Lung (tissue), 11 donors: ENCODE measurements at regions not wholly inside any gene's neighbourhood (a gene's known extent, or its start where the extent isn't known, plus 50 kb on each side); places are given as distances from the start of the nearest gene placed in this dataset.
A peak's percentile ranks its signal among the peaks of the same experiment; 100 is the strongest.

Experiments
- ATAC-seq: fragments of 200-7000 bp; cut with Tn5 transposase; one replicate; pipeline ENCODE4 v1.9.1; 2020; ENCODE audit warnings: moderate number of reproducible peaks; ENCODE audit not compliant: insufficient read depth, low FRiP score
- DNase-seq, 3 donors: peaks; one replicate each; pipeline ENCODE4 v3.0.0-alpha.2; 2013 to 2017
- H3K27ac ChIP-seq, 2 donors: one replicate each; pipeline ENCODE4 v1.5.1; 2013; ENCODE audit warnings: mild to moderate bottlenecking in 2 of 2, moderate library complexity in 2 of 2, control low read depth in 1 of 2, inconsistent platforms in 1 of 2, low read depth in 1 of 2, low read length in 1 of 2
- H3K27me3 ChIP-seq, 3 donors: one replicate each; pipeline ENCODE4 v1.5.1; 2013; ENCODE audit warnings: low read length in 2 of 3; ENCODE audit not compliant: control insufficient read depth in 3 of 3, insufficient read depth in 3 of 3
- H3K36me3 ChIP-seq, 4 donors: one replicate each; pipeline ENCODE4 v1.5.1; 2013; ENCODE audit warnings: low read length in 4 of 4, mild to moderate bottlenecking in 1 of 4, moderate library complexity in 1 of 4; ENCODE audit not compliant: control insufficient read depth in 4 of 4, insufficient read depth in 4 of 4
- H3K4me1 ChIP-seq, 5 donors: one replicate each; pipeline ENCODE4 v1.5.1; 2013; ENCODE audit warnings: low read length in 5 of 5, mild to moderate bottlenecking in 2 of 5, moderate library complexity in 1 of 5; ENCODE audit not compliant: control insufficient read depth in 5 of 5, insufficient read depth in 5 of 5
- H3K4me3 ChIP-seq: one replicate; pipeline ENCODE4 v1.5.1; 2013; ENCODE audit warnings: mild to moderate bottlenecking, control low read depth, moderate library complexity
- H3K9ac ChIP-seq, 2 donors: one replicate each; pipeline ENCODE4 v1.5.1; 2013; ENCODE audit warnings: low read length in 2 of 2, control low read depth in 1 of 2; ENCODE audit not compliant: insufficient read depth in 1 of 2
- H3K9me3 ChIP-seq, 4 donors: one replicate each; pipeline ENCODE4 v1.5.1; 2013; ENCODE audit warnings: low read length in 3 of 4, mild to moderate bottlenecking in 1 of 4, moderate library complexity in 1 of 4; ENCODE audit not compliant: control insufficient read depth in 4 of 4, insufficient read depth in 3 of 4
- WGBS, 2 donors: extraction: QIAGEN DNeasy Blood & Tissue Kit; methylation state at CpG; one replicate each; pipeline ENCODE4 v1.1.7; 2013; 5-methylcytosine and 5-hydroxymethylcytosine counted together
- TF ChIP-seq, protein P1 (sequence below): IDR thresholded peaks from 2 replicates; pipeline ENCODE4 v1.5.1; 2012; ENCODE audit warnings: mild to moderate bottlenecking; ENCODE audit errors: control extremely low read depth, extremely low read depth
- donor health status: control.
- donor health status: control.
- donor health status: Bipolar disorder and iron deficiency.
- donor health status: healthy.
- donor health status: DM: yes; HTN: yes; CAD: no.

DNA sequence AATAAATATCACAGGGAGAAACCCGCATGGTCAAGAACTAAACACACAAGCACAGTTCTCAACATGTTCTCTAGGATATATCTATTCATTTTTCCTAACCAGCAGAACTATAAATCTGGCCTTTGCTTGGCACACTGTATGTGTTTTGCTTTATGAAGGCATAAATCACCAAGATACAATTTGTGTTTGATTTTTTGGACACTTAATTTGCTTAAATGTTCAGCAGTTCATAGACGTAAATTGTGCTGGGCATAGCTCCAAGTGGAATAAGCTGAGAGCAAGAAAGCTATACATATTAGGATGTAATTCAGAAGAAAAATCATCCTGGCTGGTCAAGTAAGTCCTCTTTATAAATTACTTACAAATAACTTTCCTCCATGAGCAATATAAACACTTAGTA is 341.5 kb upstream of the ATP5MC3 start:
- TF ChIP-seq, protein P1, sequence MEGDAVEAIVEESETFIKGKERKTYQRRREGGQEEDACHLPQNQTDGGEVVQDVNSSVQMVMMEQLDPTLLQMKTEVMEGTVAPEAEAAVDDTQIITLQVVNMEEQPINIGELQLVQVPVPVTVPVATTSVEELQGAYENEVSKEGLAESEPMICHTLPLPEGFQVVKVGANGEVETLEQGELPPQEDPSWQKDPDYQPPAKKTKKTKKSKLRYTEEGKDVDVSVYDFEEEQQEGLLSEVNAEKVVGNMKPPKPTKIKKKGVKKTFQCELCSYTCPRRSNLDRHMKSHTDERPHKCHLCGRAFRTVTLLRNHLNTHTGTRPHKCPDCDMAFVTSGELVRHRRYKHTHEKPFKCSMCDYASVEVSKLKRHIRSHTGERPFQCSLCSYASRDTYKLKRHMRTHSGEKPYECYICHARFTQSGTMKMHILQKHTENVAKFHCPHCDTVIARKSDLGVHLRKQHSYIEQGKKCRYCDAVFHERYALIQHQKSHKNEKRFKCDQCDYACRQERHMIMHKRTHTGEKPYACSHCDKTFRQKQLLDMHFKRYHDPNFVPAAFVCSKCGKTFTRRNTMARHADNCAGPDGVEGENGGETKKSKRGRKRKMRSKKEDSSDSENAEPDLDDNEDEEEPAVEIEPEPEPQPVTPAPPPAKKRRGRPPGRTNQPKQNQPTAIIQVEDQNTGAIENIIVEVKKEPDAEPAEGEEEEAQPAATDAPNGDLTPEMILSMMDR: no peak
- peak; percentile 24 to 93 (median 88) for DNase-seq
- WGBS, 2 donors: 69 to 79% methylated on average over 2 of the region's 2 CpGs

DNA sequence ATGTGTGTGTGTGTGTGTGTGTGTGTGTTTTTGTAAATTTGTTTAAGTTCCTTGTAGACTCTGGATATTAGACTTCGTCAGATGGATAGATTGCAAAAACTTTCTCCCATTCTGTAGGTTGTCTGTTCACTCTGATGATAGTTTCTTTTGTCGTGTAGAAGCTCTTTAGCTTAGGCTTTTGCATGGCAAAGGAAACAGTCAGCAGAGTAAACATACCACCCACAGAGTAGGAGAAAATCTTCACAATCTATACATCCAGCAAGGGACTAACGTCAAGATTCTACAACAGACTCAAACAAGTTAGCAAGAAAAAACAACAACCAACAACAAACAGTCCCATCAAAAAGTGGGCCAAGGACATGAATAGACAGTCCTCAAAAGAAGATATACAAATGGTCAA is 336.7 kb upstream of the ATP5MC3 start:
- no peaks in the 10 kb centered on the region for H3K36me3 ChIP-seq
- no peaks in the 10 kb centered on the region for H3K9me3 ChIP-seq
- no peak overlapping the region for H3K27ac ChIP-seq
- no peak overlapping the region for H3K4me3 ChIP-seq
- DNase-seq (no peak), ATAC-seq (no peak)
- WGBS, 2 donors: 57 to 65% methylated on average over 3 of the region's 3 CpGs
- H3K27me3 ChIP-seq: no peaks in the 10 kb centered on the region
- peaks cover 0 to 6% (median under 1%) of the 10 kb centered on the region in 5 donors for H3K4me1 ChIP-seq
- H3K9ac ChIP-seq: no peak overlapping the region
- TF ChIP-seq, protein P1: no peak

More for the DNA sequence above, 341.5 kb upstream of the ATP5MC3 start:
- no peaks in the 10 kb centered on the region for H3K36me3 ChIP-seq
- no peak overlapping the region for H3K4me3 ChIP-seq
- H3K27ac ChIP-seq: no peak overlapping the region
- ATAC-seq: no peak
- no peak overlapping the region for H3K9ac ChIP-seq
- H3K4me1 ChIP-seq: peaks cover 0 to 6% (median 4%) of the 10 kb centered on the region in 5 donors
- peaks cover 0 to 6% (median 0%) of the 10 kb centered on the region in 3 donors for H3K27me3 ChIP-seq
- peaks cover 0 to 2% (median 0%) of the 10 kb centered on the region in 4 donors for H3K9me3 ChIP-seq

DNA sequence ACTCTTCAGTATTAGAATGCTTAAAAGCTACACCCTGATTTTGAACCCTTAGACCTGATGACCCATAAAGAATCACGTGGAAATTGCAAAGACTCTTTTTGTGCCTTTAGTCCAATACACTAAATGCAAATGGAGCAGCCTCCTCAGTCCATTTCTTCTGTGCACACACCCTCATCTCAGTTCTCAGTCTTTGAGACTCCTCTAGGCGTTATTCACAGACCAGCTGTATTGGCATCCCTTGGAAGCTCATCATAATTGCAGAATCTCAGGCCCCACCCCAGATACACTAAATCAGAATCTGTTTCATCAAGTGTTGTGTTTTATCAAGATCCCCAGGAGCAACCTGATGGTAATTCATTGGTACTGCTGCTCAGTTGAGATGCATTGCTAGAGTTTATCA is 335.0 kb upstream of the ATP5MC3 start:
- no peaks in the 10 kb centered on the region for H3K27me3 ChIP-seq
- H3K4me1 ChIP-seq: no peaks in the 10 kb centered on the region
- no peak overlapping the region for H3K9ac ChIP-seq
- ATAC-seq: no peak
- WGBS, 2 donors: 72 to 82% methylated on average over 2 of the region's 2 CpGs
- no peaks in the 10 kb centered on the region for H3K9me3 ChIP-seq
- DNase-seq: no peak
- H3K36me3 ChIP-seq: no peaks in the 10 kb centered on the region
- no peak overlapping the region for H3K4me3 ChIP-seq
- H3K27ac ChIP-seq: no peak overlapping the region
- TF ChIP-seq, protein P1: no peak

DNA sequence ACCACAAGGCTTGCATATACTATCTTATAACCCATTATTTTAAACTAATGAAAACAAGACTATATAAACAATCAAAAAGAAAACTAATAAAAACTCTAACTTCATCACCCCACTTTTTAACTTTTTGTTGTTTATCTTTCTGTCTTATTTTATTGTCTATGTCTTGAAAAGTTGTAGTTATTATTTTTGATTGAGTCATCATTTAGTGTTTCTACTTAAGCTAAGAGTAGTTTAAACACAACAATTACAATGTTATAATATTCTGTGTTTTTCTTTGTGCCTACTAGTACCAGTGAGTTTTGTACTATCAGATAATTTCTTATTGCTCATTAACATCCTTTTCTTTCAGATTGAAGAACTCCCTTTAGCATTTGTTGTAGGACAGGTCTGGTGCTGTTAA is 318.7 kb upstream of the ATP5MC3 start:
- Histone ChIP-seq H3K4me3 (no peak overlapping the region), H3K4me1 (no peaks in the 10 kb centered on the region), H3K27me3 (no peaks in the 10 kb centered on the region), H3K36me3 (no peaks in the 10 kb centered on the region), H3K27ac (no peak overlapping the region), H3K9me3 (peaks cover 0 to 10% (median 3%) of the 10 kb centered on the region in 4 donors), H3K9ac (no peak overlapping the region)
- ATAC-seq (no peak), DNase-seq (no peak)
- TF ChIP-seq, protein P1: no peak
